SH-SY5Y (cell line): ENCODE measurements at regions not wholly inside any gene's neighbourhood (a gene's known extent, or its start where the extent isn't known, plus 50 kb on each side); places are given as distances from the start of the nearest gene placed in this dataset.

Source experiments
- GATA2 ChIP-seq: IDR thresholded peaks from 2 replicates; pipeline ENCODE4 v1.6.1; 2011; ENCODE audit warnings: mild to moderate bottlenecking, low read depth, low read length
- GATA3 ChIP-seq: IDR thresholded peaks from 2 replicates; pipeline ENCODE4 v1.6.1; 2011; ENCODE audit warnings: low read depth, mild to moderate bottlenecking, low read length, moderate library complexity

GRCh38 chr3:72006631-72007556 lies 221.9 kb upstream of the PROK2 start:
- TF ChIP-seq GATA2 (no peak), GATA3 (no peak)
